IPS DF 6.9 (cell line): ENCODE measurements at regions not wholly inside any gene's neighbourhood (a gene's known extent, or its start where the extent isn't known, plus 50 kb on each side); places are given as distances from the start of the nearest gene placed in this dataset.
A peak's percentile ranks its signal among the peaks of the same experiment; 100 is the strongest.

ENCODE experiments used
- DNase-seq: peaks from one replicate; pipeline ENCODE4 v3.0.0-alpha.2; 2013; ENCODE audit warnings: low read depth, low spot score
- H3K27ac ChIP-seq: one replicate; pipeline ENCODE4 v1.5.1; 2013; ENCODE audit warnings: low read length, control low read depth
- H3K27me3 ChIP-seq: 2 replicates; pipeline ENCODE4 v1.6.1; 2013; ENCODE audit warnings: mild to moderate bottlenecking, low read length; ENCODE audit not compliant: control insufficient read depth, insufficient read depth
- H3K36me3 ChIP-seq: 2 replicates; pipeline ENCODE4 v1.6.1; 2013; ENCODE audit warnings: low read length; ENCODE audit not compliant: control insufficient read depth, insufficient read depth
- H3K4me1 ChIP-seq: 2 replicates; pipeline ENCODE4 v1.6.1; 2013; ENCODE audit warnings: low read length; ENCODE audit not compliant: control insufficient read depth, insufficient read depth
- H3K4me3 ChIP-seq: 2 replicates; pipeline ENCODE4 v1.5.1; 2013; ENCODE audit warnings: mild to moderate bottlenecking, low read length
- H3K9me3 ChIP-seq: 2 replicates; pipeline ENCODE4 v1.6.1; 2013; ENCODE audit warnings: low read length, inconsistent platforms; ENCODE audit not compliant: control insufficient read depth, insufficient read depth
- WGBS: extraction: QIAGEN DNeasy Blood & Tissue Kit; methylation state at CpG from one replicate; pipeline ENCODE4 v1.1.7; 2013; ENCODE audit warnings: mixed read lengths, missing lambda C conversion rate; ENCODE audit not compliant: insufficient read length, insufficient coverage; 5-methylcytosine and 5-hydroxymethylcytosine counted together

- H3K27ac ChIP-seq = no peak overlapping the region
- no peak overlapping the region for H3K4me3 ChIP-seq
- H3K36me3 ChIP-seq = no peaks in the 10 kb centered on the region
- DNase-seq = no peak
- no peaks in the 10 kb centered on the region for H3K4me1 ChIP-seq
- no CpG with 5 or more reads among the region's 1 CpG for WGBS
- no peaks in the 10 kb centered on the region for H3K27me3 ChIP-seq
- no peaks in the 10 kb centered on the region for H3K9me3 ChIP-seq
These were observed 159.0 kb downstream of the MIS18A start for GRCh38 chr21:32119811-32120210.

DNA sequence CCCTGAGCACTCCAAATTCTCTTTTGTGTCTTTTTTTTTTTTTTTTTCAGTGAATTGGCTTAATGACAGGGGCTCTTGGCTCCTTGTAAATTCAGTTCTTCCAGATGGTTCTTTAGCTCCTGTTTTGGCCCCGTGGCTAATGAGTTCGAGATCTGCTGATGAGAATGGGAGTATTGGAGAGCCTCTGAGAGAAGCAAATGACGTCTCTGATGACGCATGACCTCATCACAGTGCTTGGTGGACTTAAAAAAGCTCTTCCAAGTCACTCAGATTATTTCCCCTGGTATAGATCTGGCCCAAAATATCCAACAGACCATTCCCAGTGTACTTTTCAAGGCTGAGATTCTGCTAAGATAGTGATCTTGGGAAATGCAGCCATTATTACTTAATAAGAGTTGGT lies 159.5 kb downstream of the MIS18A start:
- Histone ChIP-seq H3K4me1 (no peaks in the 10 kb centered on the region), H3K4me3 (no peak overlapping the region), H3K36me3 (no peaks in the 10 kb centered on the region), H3K9me3 (no peaks in the 10 kb centered on the region), H3K27me3 (no peaks in the 10 kb centered on the region), H3K27ac (no peak overlapping the region)
- DNase-seq = no peak
- no CpG with 5 or more reads among the region's 4 CpGs for WGBS

DNA sequence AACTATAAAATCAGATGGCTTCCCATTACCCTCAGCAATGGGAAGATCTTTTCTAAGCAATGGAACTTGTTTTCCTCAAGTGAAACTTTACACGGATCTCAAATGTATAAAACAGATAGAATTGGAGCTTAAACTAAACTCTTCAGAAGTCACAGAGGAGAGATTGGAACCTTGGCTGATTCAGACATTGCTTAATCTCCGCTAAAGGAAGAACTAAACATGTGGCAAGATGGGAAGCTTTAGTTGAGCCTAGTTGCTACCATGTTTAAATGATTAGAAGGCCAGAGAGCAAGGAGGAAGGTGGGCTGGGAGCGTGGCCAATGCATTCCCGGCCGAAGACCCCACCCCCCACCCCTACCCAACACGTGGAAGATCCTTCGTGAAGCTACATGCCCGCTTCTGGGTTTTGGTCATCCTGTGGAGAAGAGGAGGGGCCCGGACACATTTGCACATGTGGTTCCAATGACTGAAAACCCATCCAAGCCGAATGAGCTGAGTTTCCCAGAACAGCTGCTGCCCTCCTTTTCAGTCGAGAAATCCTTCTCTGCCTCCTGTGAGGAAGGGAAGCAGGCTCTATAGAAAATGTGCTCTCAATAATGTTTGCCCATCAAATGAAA lies 164.3 kb downstream of the MIS18A start:
- WGBS = no CpG with 5 or more reads among the region's 11 CpGs
- Histone ChIP-seq H3K4me1 (no peaks in the 10 kb centered on the region), H3K9me3 (no peaks in the 10 kb centered on the region), H3K27ac (no peak overlapping the region), H3K4me3 (no peak overlapping the region), H3K27me3 (no peaks in the 10 kb centered on the region), H3K36me3 (no peaks in the 10 kb centered on the region)
- no peak for DNase-seq

GRCh38 chr21:32113486-32113885 lies 165.4 kb downstream of the MIS18A start:
- Histone ChIP-seq H3K4me3 (no peak overlapping the region), H3K27ac (no peak overlapping the region), H3K27me3 (no peaks in the 10 kb centered on the region), H3K9me3 (no peaks in the 10 kb centered on the region), H3K4me1 (no peaks in the 10 kb centered on the region), H3K36me3 (no peaks in the 10 kb centered on the region)
- WGBS = no CpG with 5 or more reads among the region's 3 CpGs
- no peak for DNase-seq

DNA sequence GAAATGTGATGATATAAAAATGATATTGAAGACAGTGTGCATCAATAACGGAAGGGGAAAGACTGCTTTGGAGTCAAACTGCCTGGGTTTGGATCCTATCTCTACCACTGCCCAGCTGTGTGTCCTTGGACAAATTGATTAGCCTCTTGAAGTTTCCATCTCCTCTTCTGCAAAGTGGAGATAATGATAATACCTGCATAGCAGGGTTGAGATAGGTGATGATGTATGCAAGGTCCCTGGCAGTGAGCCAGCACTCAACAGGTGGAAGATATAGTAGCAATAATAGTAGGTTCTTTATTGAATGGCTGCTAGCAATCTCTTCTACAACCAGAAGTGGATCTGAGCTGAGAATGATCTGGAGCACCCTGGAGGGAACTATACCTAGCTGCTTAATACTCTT lies 166.7 kb downstream of the MIS18A start:
- Histone ChIP-seq H3K4me1 (no peaks in the 10 kb centered on the region), H3K27me3 (no peaks in the 10 kb centered on the region), H3K36me3 (no peaks in the 10 kb centered on the region), H3K9me3 (no peaks in the 10 kb centered on the region), H3K27ac (no peak overlapping the region), H3K4me3 (no peak overlapping the region)
- no peak for DNase-seq
- no CpG with 5 or more reads among the region's 1 CpG for WGBS

GRCh38 chr21:32108566-32108965 lies 170.3 kb downstream of the MIS18A start:
- Histone ChIP-seq H3K4me3 (no peak overlapping the region), H3K27me3 (no peaks in the 10 kb centered on the region), H3K36me3 (no peaks in the 10 kb centered on the region), H3K9me3 (no peaks in the 10 kb centered on the region), H3K4me1 (no peaks in the 10 kb centered on the region), H3K27ac (no peak overlapping the region)
- no CpG with 5 or more reads among the region's 2 CpGs for WGBS
- DNase-seq = no peak

- Histone ChIP-seq H3K27me3 (no peaks in the 10 kb centered on the region), H3K27ac (no peak overlapping the region)
- no peak for DNase-seq
These were observed 175.5 kb downstream of the MIS18A start for GRCh38 chr21:32103361-32103760.

DNA sequence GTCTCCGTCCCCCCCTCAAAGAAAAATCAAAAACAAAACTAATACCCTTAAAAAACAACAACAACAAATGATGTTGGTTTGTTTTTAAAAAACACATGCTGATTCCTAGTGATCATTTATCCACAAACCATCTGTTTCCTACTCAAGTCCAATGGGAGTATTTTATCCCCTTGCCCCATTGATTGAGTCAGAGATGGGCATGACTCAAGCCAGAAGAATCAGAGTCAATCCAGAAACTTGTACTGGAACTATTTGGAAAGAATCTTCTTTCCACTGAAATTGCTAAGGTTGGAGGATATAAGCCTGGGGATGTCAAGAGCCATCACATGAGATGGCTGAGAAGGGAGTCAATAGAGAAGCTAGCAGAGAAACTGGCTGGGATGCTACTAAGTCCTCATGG lies 176.4 kb downstream of the MIS18A start:
- no peak overlapping the region for H3K27ac ChIP-seq
- H3K4me3 ChIP-seq = no peak overlapping the region
- H3K4me1 ChIP-seq = no peaks in the 10 kb centered on the region; the same call in 1 of the 2 replicates
- WGBS = no CpG with 5 or more reads among the region's 1 CpG
- H3K36me3 ChIP-seq = no peaks in the 10 kb centered on the region
- DNase-seq = no peak
- no peaks in the 10 kb centered on the region for H3K27me3 ChIP-seq
- no peaks in the 10 kb centered on the region for H3K9me3 ChIP-seq

More at GRCh38 chr21:32103361-32103760, 175.5 kb downstream of the MIS18A start:
- Histone ChIP-seq H3K36me3 (no peaks in the 10 kb centered on the region), H3K9me3 (no peaks in the 10 kb centered on the region), H3K4me3 (no peak overlapping the region), H3K4me1 (no peaks in the 10 kb centered on the region; the same call in 1 of the 2 replicates)
- WGBS = no CpG with 5 or more reads among the region's 1 CpG

- DNase-seq = no peak
- no peak overlapping the region for H3K4me3 ChIP-seq
- no peaks in the 10 kb centered on the region for H3K27me3 ChIP-seq
- H3K9me3 ChIP-seq = no peaks in the 10 kb centered on the region
- no peaks in the 10 kb centered on the region for H3K36me3 ChIP-seq
- H3K27ac ChIP-seq = no peak overlapping the region
- no peaks in the 10 kb centered on the region; the same call in 1 of the 2 replicates for H3K4me1 ChIP-seq
- WGBS = no CpG with 5 or more reads among the region's 3 CpGs
These were observed 177.6 kb downstream of the MIS18A start for GRCh38 chr21:32101277-32101676.

GRCh38 chr21:32100423-32100822 lies 178.4 kb downstream of the MIS18A start:
- H3K36me3 ChIP-seq = no peaks in the 10 kb centered on the region
- H3K4me1 ChIP-seq = no peaks in the 10 kb centered on the region; the same call in 1 of the 2 replicates
- no peak for DNase-seq
- no peak overlapping the region for H3K27ac ChIP-seq
- no CpG with 5 or more reads among the region's 5 CpGs for WGBS
- no peak overlapping the region for H3K4me3 ChIP-seq
- H3K9me3 ChIP-seq = no peaks in the 10 kb centered on the region
- H3K27me3 ChIP-seq = no peaks in the 10 kb centered on the region

DNA sequence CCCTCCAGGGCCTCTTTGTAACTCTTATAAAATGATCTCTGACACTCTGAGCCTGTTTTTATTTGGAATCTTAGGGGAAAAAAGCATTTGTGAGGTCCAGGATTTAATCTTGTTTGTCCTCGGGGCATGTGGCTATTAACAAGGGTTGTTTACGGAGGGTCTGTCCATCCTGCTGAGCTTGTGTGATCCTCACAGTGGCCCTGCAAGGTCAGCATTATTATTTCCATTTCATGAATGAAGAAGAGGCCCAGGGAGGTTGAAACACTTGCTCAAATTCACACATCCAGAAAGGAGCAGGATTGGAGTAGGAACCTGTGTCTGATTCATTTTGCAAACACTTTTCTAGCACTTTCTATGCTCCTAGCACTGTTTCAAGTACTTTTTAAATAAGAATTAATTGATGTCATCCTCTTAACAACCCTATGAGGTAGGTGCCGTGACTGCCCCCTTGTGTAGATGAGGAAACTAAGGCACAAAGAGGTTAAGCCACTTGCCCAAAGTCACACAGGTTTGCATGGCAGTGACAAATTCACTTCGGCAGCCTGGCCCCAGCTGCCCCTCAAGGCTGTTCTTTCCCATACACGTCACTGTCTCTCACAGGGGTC lies 178.9 kb downstream of the MIS18A start:
- no peaks in the 10 kb centered on the region for H3K36me3 ChIP-seq
- no peaks in the 10 kb centered on the region for H3K9me3 ChIP-seq

More for the DNA sequence above, 178.9 kb downstream of the MIS18A start:
- Histone ChIP-seq H3K27ac (no peak overlapping the region), H3K27me3 (no peaks in the 10 kb centered on the region), H3K4me1 (no peaks in the 10 kb centered on the region; the same call in 1 of the 2 replicates), H3K4me3 (no peak overlapping the region)
- no CpG with 5 or more reads among the region's 5 CpGs for WGBS
- peak; percentile 9 for DNase-seq
